Thoracic aorta (tissue), 2 donors: ENCODE measurements at regions not wholly inside any gene's neighbourhood (a gene's known extent, or its start where the extent isn't known, plus 50 kb on each side); places are given as distances from the start of the nearest gene placed in this dataset.

Experiments
- ATAC-seq: fragments of 150-250 bp; one replicate; pipeline ENCODE4 v1.8.0; 2017; ENCODE audit warnings: low read depth; ENCODE audit not compliant: insufficient number of reproducible peaks, low FRiP score
- DNase-seq: peaks from one replicate; pipeline ENCODE4 v3.0.0-alpha.2; 2020; ENCODE audit warnings: low spot score
- H3K27ac ChIP-seq, 2 donors: fragments of 200-600 bp; sonication (generic); 1 replicate in 1 of 2; 2 replicates in 1 of 2; pipeline ENCODE4 v1.5.1; 2016; ENCODE audit warnings: mild to moderate bottlenecking in 2 of 2, moderate library complexity in 2 of 2
- H3K27me3 ChIP-seq: fragments of 200-600 bp; sonication (generic); replicated peaks from 2 replicates; pipeline ENCODE4 v1.6.0; 2016; ENCODE audit warnings: mild to moderate bottlenecking; ENCODE audit not compliant: insufficient read depth
- H3K36me3 ChIP-seq: fragments of 200-600 bp; sonication (generic); one replicate; pipeline ENCODE4 v1.5.1; 2016
- H3K4me1 ChIP-seq, 2 donors: fragments of 200-600 bp; sonication (generic); 1 replicate in 1 of 2; 2 replicates in 1 of 2; pipeline versions ENCODE4 v1.5.1 to v1.6.0; 2016; ENCODE audit warnings: low read depth in 2 of 2, mild to moderate bottlenecking in 1 of 2; ENCODE audit not compliant: control insufficient read depth in 1 of 2
- H3K4me3 ChIP-seq: fragments of 200-600 bp; sonication (generic); 2 replicates; pipeline ENCODE4 v1.5.1; 2016; ENCODE audit warnings: mild to moderate bottlenecking
- H3K9me3 ChIP-seq: fragments of 200-600 bp; sonication (generic); 2 replicates; pipeline ENCODE4 v1.5.1; 2016
- CTCF ChIP-seq: fragments of 200-600 bp; sonication (generic); IDR thresholded peaks from one replicate; pipeline ENCODE4 v1.5.1; 2019; ENCODE audit warnings: antibody characterized with exemption

- no peak for TF ChIP-seq CTCF
Observed at GRCh38 chr10:57884965-57885617, 382.6 kb downstream of the IPMK start.

DNA sequence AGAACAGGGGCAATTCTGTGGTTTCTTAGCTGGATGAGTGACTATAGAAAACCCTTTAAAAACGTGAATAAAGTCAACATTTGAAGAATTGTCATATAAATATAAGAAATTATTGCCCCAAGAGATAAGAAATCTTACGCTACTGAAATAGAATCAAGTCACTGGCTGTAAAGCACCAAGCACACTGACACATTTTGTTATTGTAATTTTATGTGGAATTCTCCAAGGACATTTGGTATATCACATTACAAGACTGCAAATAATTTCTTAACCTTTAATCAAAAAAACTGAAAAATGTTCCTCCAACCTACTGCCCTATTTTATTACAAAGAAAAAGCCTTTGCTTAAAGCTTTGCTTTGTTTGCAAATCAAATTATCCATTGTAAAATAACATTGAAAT, 383.3 kb downstream of the IPMK start:
- ATAC-seq = no peak
- no peak for TF ChIP-seq CTCF

More at GRCh38 chr10:57884965-57885617, 382.6 kb downstream of the IPMK start:
- no peaks in the 10 kb centered on the region for H3K27me3 ChIP-seq
- no peak overlapping the region for H3K27ac ChIP-seq
- no peaks in the 10 kb centered on the region for H3K4me1 ChIP-seq
- DNase-seq (no peak), ATAC-seq (no peak)
- H3K4me3 ChIP-seq = no peak overlapping the region
- no peaks in the 10 kb centered on the region for H3K36me3 ChIP-seq
- no peaks in the 10 kb centered on the region for H3K9me3 ChIP-seq

GRCh38 chr10:57880446-57881227, 387.1 kb downstream of the IPMK start:
- H3K9me3 ChIP-seq = no peaks in the 10 kb centered on the region
- H3K4me1 ChIP-seq = no peaks in the 10 kb centered on the region
- no peaks in the 10 kb centered on the region for H3K27me3 ChIP-seq
- ATAC-seq (no peak), DNase-seq (no peak)
- no peaks in the 10 kb centered on the region for H3K36me3 ChIP-seq
- no peak for TF ChIP-seq CTCF
- H3K4me3 ChIP-seq = no peak overlapping the region
- no peak overlapping the region for H3K27ac ChIP-seq

More for the DNA sequence above, 383.3 kb downstream of the IPMK start:
- Histone ChIP-seq H3K27me3 (no peaks in the 10 kb centered on the region), H3K36me3 (no peaks in the 10 kb centered on the region), H3K4me3 (no peak overlapping the region), H3K9me3 (no peaks in the 10 kb centered on the region), H3K27ac (no peak overlapping the region), H3K4me1 (no peaks in the 10 kb centered on the region)
- DNase-seq = no peak

- Histone ChIP-seq H3K36me3 (no peaks in the 10 kb centered on the region), H3K4me1 (no peaks in the 10 kb centered on the region), H3K4me3 (no peak overlapping the region), H3K9me3 (no peaks in the 10 kb centered on the region), H3K27me3 (no peaks in the 10 kb centered on the region), H3K27ac (no peak overlapping the region)
- no peak for ATAC-seq
- TF ChIP-seq CTCF = no peak
- DNase-seq = no peak
Observed at GRCh38 chr10:57874810-57875209, 392.9 kb downstream of the IPMK start.

DNA sequence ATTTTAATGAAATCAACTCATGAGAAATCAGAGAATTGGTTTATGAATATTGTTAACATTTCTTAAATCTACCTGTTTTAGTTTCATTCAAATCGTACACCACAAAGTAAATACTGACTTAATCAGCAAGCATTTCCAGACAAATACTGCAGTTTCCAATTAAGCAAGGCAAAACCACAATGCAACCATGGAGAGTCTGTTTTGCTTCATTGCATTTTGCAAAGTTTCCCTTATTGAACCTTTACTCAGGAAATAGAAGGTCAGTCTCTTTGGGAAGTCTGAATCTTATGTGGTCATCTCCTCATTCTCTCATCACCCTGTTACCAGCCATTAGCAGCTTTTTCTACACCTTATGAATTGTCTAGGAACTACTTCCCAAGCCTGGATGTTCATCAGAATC, 400.5 kb downstream of the IPMK start:
- Histone ChIP-seq H3K36me3 (no peaks in the 10 kb centered on the region), H3K4me1 (no peaks in the 10 kb centered on the region), H3K27me3 (no peaks in the 10 kb centered on the region), H3K4me3 (no peak overlapping the region), H3K27ac (no peak overlapping the region), H3K9me3 (no peaks in the 10 kb centered on the region)
- no peak for ATAC-seq
- TF ChIP-seq CTCF = no peak
- no peak for DNase-seq
